Trophoblast cell (in vitro differentiated cells and primary cell): ENCODE measurements at regions not wholly inside any gene's neighbourhood (a gene's known extent, or its start where the extent isn't known, plus 50 kb on each side); places are given as distances from the start of the nearest gene placed in this dataset.
A peak's percentile ranks its signal among the peaks of the same experiment; 100 is the strongest.

Source experiments
- DNase-seq, 2 donors: peaks; one replicate each; pipeline ENCODE4 v3.0.0-alpha.2; 2016
- H2AFZ ChIP-seq: 2 replicates; pipeline ENCODE4 v1.6.1; 2013; ENCODE audit warnings: low read length, moderate library complexity, mild to moderate bottlenecking; ENCODE audit not compliant: insufficient read depth, poor library complexity
- H2AK5ac ChIP-seq: 2 replicates; pipeline ENCODE4 v1.6.1; 2013; ENCODE audit warnings: mild to moderate bottlenecking, low read length
- H2BK120ac ChIP-seq: 2 replicates; pipeline ENCODE4 v1.6.1; 2013; ENCODE audit warnings: low read length, mild to moderate bottlenecking, moderate library complexity; ENCODE audit not compliant: insufficient read depth, poor library complexity
- H2BK12ac ChIP-seq: 2 replicates; pipeline ENCODE4 v1.6.1; 2013; ENCODE audit warnings: mild to moderate bottlenecking, low read length, moderate library complexity
- H2BK5ac ChIP-seq: 2 replicates; pipeline ENCODE4 v1.6.1; 2013; ENCODE audit warnings: low read length, low read depth, moderate library complexity, mild to moderate bottlenecking; ENCODE audit not compliant: poor library complexity
- H3K14ac ChIP-seq: 2 replicates; pipeline ENCODE4 v1.6.1; 2013; ENCODE audit warnings: mild to moderate bottlenecking, low read length
- H3K18ac ChIP-seq: 2 replicates; pipeline ENCODE4 v1.6.1; 2013; ENCODE audit warnings: mild to moderate bottlenecking, low read length
- H3K23ac ChIP-seq: 2 replicates; pipeline ENCODE4 v1.6.1; 2013; ENCODE audit warnings: low read length
- H3K27ac ChIP-seq: 2 replicates; pipeline ENCODE4 v1.5.1; 2013; ENCODE audit warnings: low read depth, mild to moderate bottlenecking, inconsistent platforms, low read length, moderate library complexity
- H3K27me3 ChIP-seq: 2 replicates; pipeline ENCODE4 v1.6.1; 2013; ENCODE audit warnings: inconsistent platforms, mild to moderate bottlenecking, low read length, moderate library complexity; ENCODE audit not compliant: insufficient read depth
- H3K36me3 ChIP-seq, 2 experiments: 1 replicate in 1 of 2; 2 replicates in 1 of 2; pipeline ENCODE4 v1.6.1; 2013; ENCODE audit warnings: low read length in 2 of 2, mild to moderate bottlenecking in 2 of 2, moderate library complexity in 1 of 2; ENCODE audit not compliant: insufficient read depth in 2 of 2, control insufficient read depth in 1 of 2
- H3K4ac ChIP-seq: 2 replicates; pipeline ENCODE4 v1.6.1; 2013; ENCODE audit warnings: low read depth, mild to moderate bottlenecking, low read length, moderate library complexity
- H3K4me1 ChIP-seq, 2 experiments: 1 replicate in 1 of 2; 2 replicates in 1 of 2; pipeline ENCODE4 v1.6.1; 2013; ENCODE audit warnings: low read length in 2 of 2, mild to moderate bottlenecking in 2 of 2, moderate library complexity in 1 of 2; ENCODE audit not compliant: insufficient read depth in 2 of 2, control insufficient read depth in 1 of 2
- H3K4me2 ChIP-seq: 2 replicates; pipeline ENCODE4 v1.6.1; 2013; ENCODE audit warnings: inconsistent platforms, mild to moderate bottlenecking, low read length, moderate library complexity
- H3K4me3 ChIP-seq: 2 replicates; pipeline ENCODE4 v1.5.1; 2013; ENCODE audit warnings: mild to moderate bottlenecking, low read depth, low read length, inconsistent platforms
- H3K79me1 ChIP-seq: one replicate; pipeline ENCODE4 v1.6.1; 2013; ENCODE audit warnings: low read length
- H3K79me2 ChIP-seq: 2 replicates; pipeline ENCODE4 v1.6.1; 2013; ENCODE audit warnings: low read length, mild to moderate bottlenecking; ENCODE audit not compliant: control insufficient read depth, insufficient read depth, poor library complexity
- H3K9ac ChIP-seq: 2 replicates; pipeline ENCODE4 v1.6.1; 2013; ENCODE audit warnings: mild to moderate bottlenecking, low read length
- H3K9me3 ChIP-seq: 2 replicates; pipeline ENCODE4 v1.6.1; 2013; ENCODE audit warnings: low read depth, mild to moderate bottlenecking, control low read depth, inconsistent platforms, low read length; ENCODE audit not compliant: insufficient read depth
- H4K12ac ChIP-seq: 2 replicates; pipeline ENCODE4 v1.6.1; 2013; ENCODE audit warnings: low read depth, mild to moderate bottlenecking, low read length, moderate library complexity
- H4K8ac ChIP-seq: 2 replicates; pipeline ENCODE4 v1.6.1; 2013; ENCODE audit warnings: low read depth, mild to moderate bottlenecking, low read length, moderate library complexity
- H4K91ac ChIP-seq: one replicate; pipeline ENCODE4 v1.6.1; 2013; ENCODE audit warnings: low read depth, mild to moderate bottlenecking, low read length, moderate library complexity
- WGBS: extraction: QIAGEN DNeasy Blood & Tissue Kit; methylation state at CpG from one replicate; pipeline ENCODE4 v1.1.7; 2013; ENCODE audit warnings: missing lambda C conversion rate; ENCODE audit not compliant: insufficient read length, insufficient coverage; ENCODE audit errors: extremely low coverage; 5-methylcytosine and 5-hydroxymethylcytosine counted together

GRCh38 chr7:69243016-69243415 lies 355.3 kb upstream of the AUTS2 start:
- H2BK12ac ChIP-seq: no peak overlapping the region
- no peak overlapping the region for H4K91ac ChIP-seq
- no peak overlapping the region for H4K12ac ChIP-seq
- H3K4me3 ChIP-seq: no peak overlapping the region
- H3K9ac ChIP-seq: no peak overlapping the region
- no peak for DNase-seq
- H2BK5ac ChIP-seq: no peak overlapping the region
- H3K4me1 ChIP-seq: peaks cover 5 to 13% of the 10 kb centered on the region in 2 experiments
- no peak overlapping the region for H2BK120ac ChIP-seq
- no peak overlapping the region for H4K8ac ChIP-seq
- no peak overlapping the region for H3K27ac ChIP-seq
- H3K36me3 ChIP-seq: no peaks in the 10 kb centered on the region
- no peak overlapping the region for H3K23ac ChIP-seq
- no peak overlapping the region for H2AK5ac ChIP-seq
- H3K4ac ChIP-seq: no peak overlapping the region
- no peaks in the 10 kb centered on the region for H3K79me1 ChIP-seq
- H3K27me3 ChIP-seq: no peaks in the 10 kb centered on the region
- H3K14ac ChIP-seq: no peak overlapping the region
- no peak overlapping the region for H2AFZ ChIP-seq
- no peaks in the 10 kb centered on the region for H3K9me3 ChIP-seq
- no peaks in the 10 kb centered on the region for H3K79me2 ChIP-seq
- no CpG with 5 or more reads among the region's 1 CpG for WGBS
- H3K18ac ChIP-seq: no peak overlapping the region
- no peak overlapping the region for H3K4me2 ChIP-seq

GRCh38 chr7:69244701-69245100 lies 353.6 kb upstream of the AUTS2 start:
- no peak overlapping the region for H3K27ac ChIP-seq
- H3K18ac ChIP-seq: no peak overlapping the region
- H2BK12ac ChIP-seq: no peak overlapping the region
- DNase-seq: no peak
- H3K14ac ChIP-seq: no peak overlapping the region
- H2AFZ ChIP-seq: no peak overlapping the region
- no peak overlapping the region for H3K4ac ChIP-seq
- H3K79me2 ChIP-seq: no peaks in the 10 kb centered on the region
- no peak overlapping the region for H2BK120ac ChIP-seq
- H4K8ac ChIP-seq: no peak overlapping the region
- H3K79me1 ChIP-seq: no peaks in the 10 kb centered on the region
- H2AK5ac ChIP-seq: no peak overlapping the region
- H3K9me3 ChIP-seq: no peaks in the 10 kb centered on the region
- no peak overlapping the region for H4K91ac ChIP-seq
- no CpG with 5 or more reads among the region's 2 CpGs for WGBS
- no peaks in the 10 kb centered on the region for H3K27me3 ChIP-seq
- peak overlapping the region; percentile 64 for H3K9ac ChIP-seq
- no peaks in the 10 kb centered on the region for H3K36me3 ChIP-seq
- H3K4me2 ChIP-seq: no peak overlapping the region
- no peak overlapping the region for H3K4me3 ChIP-seq
- peaks cover 5 to 13% of the 10 kb centered on the region in 2 experiments for H3K4me1 ChIP-seq
- no peak overlapping the region for H4K12ac ChIP-seq
- no peak overlapping the region for H2BK5ac ChIP-seq
- H3K23ac ChIP-seq: no peak overlapping the region

GRCh38 chr7:69245646-69246045 lies 352.6 kb upstream of the AUTS2 start:
- Histone ChIP-seq H3K27me3 (no peaks in the 10 kb centered on the region), H3K9me3 (no peaks in the 10 kb centered on the region), H2BK120ac (peak overlapping the region; percentile 89), H4K8ac (peak overlapping the region; percentile 67), H3K18ac (no peak overlapping the region), H2AK5ac (no peak overlapping the region), H3K79me1 (no peaks in the 10 kb centered on the region), H3K23ac (no peak overlapping the region), H4K12ac (no peak overlapping the region), H3K4me2 (peak overlapping the region; percentile 18), H3K27ac (peak overlapping the region; percentile 57), H3K4ac (no peak overlapping the region), H2BK5ac (peak overlapping the region; percentile 56), H2BK12ac (peak overlapping the region; percentile 92), H3K14ac (no peak overlapping the region), H4K91ac (no peak overlapping the region), H3K36me3 (no peaks in the 10 kb centered on the region), H3K4me1 (peaks cover 5 to 13% of the 10 kb centered on the region in 2 experiments), H3K79me2 (no peaks in the 10 kb centered on the region), H3K4me3 (no peak overlapping the region), H3K9ac (no peak overlapping the region), H2AFZ (no peak overlapping the region)
- DNase-seq: no peak
- WGBS: no CpG with 5 or more reads among the region's 2 CpGs

GRCh38 chr7:69246758-69247157 lies 351.5 kb upstream of the AUTS2 start:
- Histone ChIP-seq H4K8ac (no peak overlapping the region), H3K27me3 (no peaks in the 10 kb centered on the region), H4K91ac (no peak overlapping the region), H3K27ac (no peak overlapping the region), H2AFZ (no peak overlapping the region), H3K4me2 (no peak overlapping the region), H3K36me3 (no peaks in the 10 kb centered on the region), H3K79me2 (no peaks in the 10 kb centered on the region), H3K9me3 (no peaks in the 10 kb centered on the region), H3K4me1 (peaks cover 5 to 13% of the 10 kb centered on the region in 2 experiments), H3K23ac (no peak overlapping the region), H3K18ac (no peak overlapping the region), H4K12ac (no peak overlapping the region), H3K4ac (no peak overlapping the region), H3K9ac (no peak overlapping the region), H3K14ac (no peak overlapping the region), H2AK5ac (no peak overlapping the region), H2BK12ac (peak overlapping the region; percentile 2), H3K79me1 (no peaks in the 10 kb centered on the region), H2BK120ac (no peak overlapping the region), H2BK5ac (no peak overlapping the region), H3K4me3 (peak overlapping the region; percentile 40)
- WGBS: no CpG with 5 or more reads among the region's 3 CpGs
- no peak for DNase-seq
